ENCODE measurements at regions not wholly inside any gene's neighbourhood (a gene's known extent, or its start where the extent isn't known, plus 50 kb on each side); places are given as distances from the start of the nearest gene placed in this dataset.

GRCh38 chr1:229131243-229132105 lies 139.4 kb upstream of the RAB4A start (continued):
- TF ChIP-seq ZNF24 (IDR thresholded peaks at IDR 0.05) (0 out of 2 replicates have a peak, but pooled peaks have one; percentile 41), ZSCAN25 (CRISPR knock-in tag; IDR thresholded peaks at IDR 0.05) (peak; percentile 75), ZBTB38 (CRISPR knock-in tag; IDR thresholded peaks at IDR 0.05) (0 out of 2 replicates have a peak, but pooled peaks have one; percentile 31), NFAT5 (CRISPR knock-in tag; IDR thresholded peaks at IDR 0.05) (peak; percentile 69; the same call in 1 of the 2 replicates), ZNF30 (CRISPR knock-in tag; IDR thresholded peaks at IDR 0.05) (no peak), HDAC2 (CRISPR knock-in tag; IDR thresholded peaks at IDR 0.05) (peak; percentile 73), HNRNPL (IDR thresholded peaks at IDR 0.05; ENCODE audit: low read depth, low read length) (no peak), MED8 (CRISPR knock-in tag; IDR thresholded peaks at IDR 0.05; ENCODE audit: insufficient replicate concordance) (peak; percentile 39), NCOR1 (IDR thresholded peaks at IDR 0.05; ENCODE audit: borderline replicate concordance, low read length) (peak; percentile 98), PRMT3 (CRISPR knock-in tag; IDR thresholded peaks at IDR 0.05; ENCODE audit: borderline replicate concordance, low read depth) (0 out of 2 replicates have a peak, but pooled peaks have one; percentile 47), ZNF576 (CRISPR knock-in tag; IDR thresholded peaks at IDR 0.05) (no peak), ZEB1 (IDR thresholded peaks at IDR 0.05; ENCODE audit: insufficient replicate concordance, low read depth) (peak; percentile 65), GLMP (CRISPR knock-in tag; IDR thresholded peaks at IDR 0.05; ENCODE audit: borderline replicate concordance) (no peak), ASH2L (IDR thresholded peaks at IDR 0.05; ENCODE audit: insufficient read length, low read depth, low read length) (peak; percentile 88), PLSCR1 (CRISPR knock-in tag; IDR thresholded peaks at IDR 0.05; ENCODE audit: borderline replicate concordance) (no peak), KAT8 (CRISPR knock-in tag; IDR thresholded peaks at IDR 0.05) (peak; percentile 74), ZBTB42 (CRISPR knock-in tag; IDR thresholded peaks at IDR 0.05) (no peak), SP5 (CRISPR knock-in tag; IDR thresholded peaks at IDR 0.05; ENCODE audit: borderline replicate concordance, low read depth) (peak; percentile 58), ZKSCAN8 (CRISPR knock-in tag; IDR thresholded peaks at IDR 0.05; ENCODE audit: borderline replicate concordance) (peak; percentile 81; the same call in 1 of the 2 replicates), FOXO1 (CRISPR knock-in tag; IDR thresholded peaks at IDR 0.05) (peak; percentile 89), POLR2G (IDR thresholded peaks at IDR 0.05; ENCODE audit: low read depth, low read length) (peak; percentile 53)

Measured in HepG2 (cell line).